Psoas muscle (tissue), 7 donors: ENCODE measurements at regions not wholly inside any gene's neighbourhood (a gene's known extent, or its start where the extent isn't known, plus 50 kb on each side); places are given as distances from the start of the nearest gene placed in this dataset.

Source experiments
- ATAC-seq, 4 donors: fragments of 200-7000 bp; cut with Tn5 transposase; one replicate each; pipeline ENCODE4 v1.9.1; 2020; ENCODE audit warnings: moderate library complexity in 3 of 4, mild to moderate bottlenecking in 2 of 4
- DNase-seq, 2 donors: peaks; one replicate each; pipeline ENCODE4 v3.0.0-alpha.2; 2020
- H3K27ac ChIP-seq: fragments of 200-600 bp; one replicate; pipeline ENCODE4 v1.8.0; 2022
- H3K27me3 ChIP-seq, 3 donors: fragments of 200-600 bp in 1 of 3; one replicate each; pipeline versions ENCODE4 v1.6.1 to v1.8.0; 2013 to 2022; ENCODE audit warnings: low read length in 2 of 3, mild to moderate bottlenecking in 2 of 3, moderate library complexity in 1 of 3; ENCODE audit not compliant: insufficient read depth in 3 of 3
- H3K36me3 ChIP-seq, 2 donors: fragments of 200-600 bp in 1 of 2; one replicate each; pipeline versions ENCODE4 v1.6.1 to v1.8.0; 2013 to 2022; ENCODE audit warnings: low read depth in 1 of 2, mild to moderate bottlenecking in 1 of 2, moderate library complexity in 1 of 2; ENCODE audit not compliant: insufficient read depth in 1 of 2
- H3K4me1 ChIP-seq: fragments of 200-600 bp; one replicate; pipeline ENCODE4 v1.8.0; 2022
- H3K4me3 ChIP-seq: fragments of 200-600 bp; one replicate; pipeline ENCODE4 v1.8.0; 2022; ENCODE audit warnings: mild to moderate bottlenecking
- H3K9me3 ChIP-seq: fragments of 200-600 bp; one replicate; pipeline ENCODE4 v1.8.0; 2022
- CTCF ChIP-seq: fragments of 200-600 bp; IDR thresholded peaks from one replicate; pipeline ENCODE4 v1.8.0; 2022; ENCODE audit warnings: antibody characterized with exemption
- WGBS, 3 donors: extraction: QIAGEN DNeasy Blood & Tissue Kit; methylation state at CpG; one replicate each; pipeline versions ENCODE4 v1.1.6 to v1.1.7; 2013; 5-methylcytosine and 5-hydroxymethylcytosine counted together
- intact Hi-C, 2 donors: fragments of 100-400 bp; cut with DNase I; formaldehyde crosslinking; loops; one replicate each; pipeline versions ENCODE4 v1.11.0 to v1.14.2; 2022
- donor health status: healthy with polysubstance abuse.
- donor health status: DM: no; HTN: no; CAD: no; lungs with moderate emphysema.
- donor health status: Bipolar disorder and iron deficiency.
- donor health status: healthy.
- donor health status: DM: yes; HTN: yes; CAD: no.
- donor health status: DM: no; HTN: no; CAD: no.
- donor health status: DM: yes; HTN: yes; CAD: no.

- Histone ChIP-seq H3K9me3 (no peaks in the 10 kb centered on the region), H3K36me3 (no peaks in the 10 kb centered on the region), H3K27me3 (no peaks in the 10 kb centered on the region), H3K4me3 (no peak overlapping the region), H3K27ac (peak overlapping the region; percentile 30), H3K4me1 (no peaks in the 10 kb centered on the region)
- WGBS, 3 donors: 54 to 64% (median 60%) methylated on average over 8 of the region's 8 CpGs
- peak; percentile 61 to 97 (median 90) for ATAC-seq
- no peak for DNase-seq
- TF ChIP-seq CTCF: no peak
- intact Hi-C loops: no loop called here
These were observed 91.6 kb downstream of the FGF9 start for GRCh38 chr13:21762512-21762911.

- ATAC-seq: no peak
- no peak overlapping the region for H3K27ac ChIP-seq
- no peaks in the 10 kb centered on the region for H3K4me1 ChIP-seq
- TF ChIP-seq CTCF: no peak
- intact Hi-C loops: no loop called here
- no peaks in the 10 kb centered on the region for H3K27me3 ChIP-seq
- no peaks in the 10 kb centered on the region for H3K36me3 ChIP-seq
- no peak overlapping the region for H3K4me3 ChIP-seq
- 81 to 85% (median 82%) methylated on average over 8 of the region's 8 CpGs for WGBS, 3 donors
- no peak for DNase-seq
- H3K9me3 ChIP-seq: peaks cover 4% of the 10 kb centered on the region
These were observed 96.2 kb downstream of the FGF9 start for GRCh38 chr13:21767032-21767431.

- Histone ChIP-seq H3K4me1 (no peaks in the 10 kb centered on the region), H3K4me3 (no peak overlapping the region), H3K9me3 (peaks cover 4% of the 10 kb centered on the region), H3K27me3 (peaks cover 0 to 2% (median 0%) of the 10 kb centered on the region in 3 donors), H3K27ac (no peak overlapping the region), H3K36me3 (no peaks in the 10 kb centered on the region)
- 78 to 88% (median 80%) methylated on average over 1 of the region's 1 CpG for WGBS, 3 donors
- DNase-seq (no peak), ATAC-seq (no peak)
- no peak for TF ChIP-seq CTCF
- intact Hi-C loops: no loop called here
These were observed 100.2 kb downstream of the FGF9 start for GRCh38 chr13:21771075-21771474.

- no peak overlapping the region for H3K27ac ChIP-seq
- H3K9me3 ChIP-seq: peaks cover 9% of the 10 kb centered on the region
- peaks cover 0 to 2% (median 0%) of the 10 kb centered on the region in 3 donors for H3K27me3 ChIP-seq
- H3K4me3 ChIP-seq: no peak overlapping the region
- H3K36me3 ChIP-seq: no peaks in the 10 kb centered on the region
- no peaks in the 10 kb centered on the region for H3K4me1 ChIP-seq
- DNase-seq (no peak), ATAC-seq (no peak)
- intact Hi-C loops: no loop called here
- WGBS, 3 donors: 34 to 44% (median 37%) methylated on average over 1 of the region's 1 CpG
- TF ChIP-seq CTCF: no peak
These were observed 106.3 kb downstream of the FGF9 start for GRCh38 chr13:21777166-21777565.

- WGBS, 3 donors: 33 to 40% (median 39%) methylated on average over 3 of the region's 3 CpGs
- H3K9me3 ChIP-seq: peaks cover 9% of the 10 kb centered on the region
- H3K4me3 ChIP-seq: no peak overlapping the region
- H3K27me3 ChIP-seq: no peaks in the 10 kb centered on the region
- H3K36me3 ChIP-seq: no peaks in the 10 kb centered on the region
- no peak overlapping the region for H3K27ac ChIP-seq
- intact Hi-C loops: no loop called here
- no peak for DNase-seq
- no peaks in the 10 kb centered on the region for H3K4me1 ChIP-seq
- TF ChIP-seq CTCF: no peak
- ATAC-seq: peak in 3 of 4 donors; percentile 64 to 97 (median 88)
These were observed 106.9 kb downstream of the FGF9 start for GRCh38 chr13:21777813-21778212.
